Kidney (tissue), 13 donors: ENCODE measurements at regions not wholly inside any gene's neighbourhood (a gene's known extent, or its start where the extent isn't known, plus 50 kb on each side); places are given as distances from the start of the nearest gene placed in this dataset.

ENCODE experiments used
- DNase-seq, 5 donors: peaks; one replicate each; pipeline ENCODE4 v3.0.0-alpha.2; 2013 to 2020
- FAIRE-seq: peaks from 2 replicates; lab custom pipeline; 2012; peaks lifted over from hg19 to GRCh38; lab: Jason Lieb, UNC
- H3K27ac ChIP-seq, 2 donors: one replicate each; pipeline ENCODE4 v1.7.0; 2013; ENCODE audit warnings: low read depth in 2 of 2, low read length in 2 of 2, inconsistent platforms in 1 of 2
- H3K27me3 ChIP-seq: one replicate; pipeline ENCODE4 v1.7.1; 2013; ENCODE audit warnings: low read length, inconsistent platforms; ENCODE audit not compliant: control insufficient read depth, insufficient read depth
- H3K36me3 ChIP-seq, 3 donors: one replicate each; pipeline versions ENCODE4 v1.7.0 to v1.7.1; 2013; ENCODE audit warnings: low read length in 3 of 3, control low read depth in 1 of 3, inconsistent platforms in 1 of 3; ENCODE audit not compliant: insufficient read depth in 3 of 3, control insufficient read depth in 2 of 3
- H3K4me1 ChIP-seq, 3 donors: one replicate each; pipeline versions ENCODE4 v1.7.0 to v1.7.1; 2013; ENCODE audit warnings: low read length in 3 of 3, inconsistent platforms in 1 of 3, low read depth in 1 of 3; ENCODE audit not compliant: control insufficient read depth in 2 of 3, insufficient read depth in 2 of 3
- H3K4me3 ChIP-seq, 3 donors: one replicate each; pipeline versions ENCODE4 v1.7.0 to v1.8.1; 2013; ENCODE audit warnings: low read length in 3 of 3, control low read depth in 1 of 3, inconsistent platforms in 1 of 3
- H3K9ac ChIP-seq, 3 donors: one replicate each; pipeline versions ENCODE4 v1.7.0 to v1.7.1; 2013; ENCODE audit warnings: low read length in 3 of 3, control low read depth in 1 of 3, inconsistent platforms in 1 of 3
- H3K9me3 ChIP-seq, 3 donors: one replicate each; pipeline versions ENCODE4 v1.7.0 to v1.7.1; 2013; ENCODE audit warnings: low read length in 3 of 3, control low read depth in 1 of 3, inconsistent platforms in 1 of 3; ENCODE audit not compliant: control insufficient read depth in 2 of 3, insufficient read depth in 1 of 3
- intact Hi-C: fragments of 100-400 bp; cut with DNase I; formaldehyde crosslinking; loops from one replicate; pipeline ENCODE4 v1.11.1; 2022
- TF ChIP-seq, protein P1 (sequence below): IDR thresholded peaks from 3 replicates; pipeline ENCODE4 v1.5.1; 2012; ENCODE audit warnings: mild to moderate bottlenecking, moderate library complexity, borderline replicate concordance; ENCODE audit not compliant: insufficient read depth; ENCODE audit errors: extremely low read depth
- donor health status: control.
- donor health status: control.
- donor health status: control.
- donor health status: control.
- donor health status: control.
- donor health status: DM: yes; HTN: yes; CAD: no.
- donor health status: Normal renal cell carcinoma (clear cell type).

DNA sequence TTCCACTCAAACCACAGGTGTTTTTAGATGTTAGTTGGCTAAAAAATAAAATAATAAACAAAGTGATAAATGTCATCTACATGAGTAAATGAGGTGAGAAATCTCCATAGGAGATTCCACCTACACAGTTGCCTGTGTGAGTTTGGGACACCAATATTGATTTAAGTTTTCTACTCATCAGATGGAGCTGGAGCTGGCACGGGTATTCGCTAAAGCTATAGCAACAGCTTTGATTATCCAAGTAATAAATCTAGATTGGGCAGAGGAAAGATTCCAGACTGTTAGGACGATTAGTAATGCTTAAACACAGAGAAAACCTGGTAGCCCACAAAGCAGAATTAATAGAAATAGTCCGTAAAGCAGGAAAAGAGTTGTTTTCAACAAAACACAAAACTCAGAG, 313.9 kb downstream of the PABPC4L start:
- H3K4me3 ChIP-seq, result no peak overlapping the region
- no peak overlapping the region for H3K27ac ChIP-seq
- H3K9me3 ChIP-seq, result no peaks in the 10 kb centered on the region
- TF ChIP-seq, protein P1, sequence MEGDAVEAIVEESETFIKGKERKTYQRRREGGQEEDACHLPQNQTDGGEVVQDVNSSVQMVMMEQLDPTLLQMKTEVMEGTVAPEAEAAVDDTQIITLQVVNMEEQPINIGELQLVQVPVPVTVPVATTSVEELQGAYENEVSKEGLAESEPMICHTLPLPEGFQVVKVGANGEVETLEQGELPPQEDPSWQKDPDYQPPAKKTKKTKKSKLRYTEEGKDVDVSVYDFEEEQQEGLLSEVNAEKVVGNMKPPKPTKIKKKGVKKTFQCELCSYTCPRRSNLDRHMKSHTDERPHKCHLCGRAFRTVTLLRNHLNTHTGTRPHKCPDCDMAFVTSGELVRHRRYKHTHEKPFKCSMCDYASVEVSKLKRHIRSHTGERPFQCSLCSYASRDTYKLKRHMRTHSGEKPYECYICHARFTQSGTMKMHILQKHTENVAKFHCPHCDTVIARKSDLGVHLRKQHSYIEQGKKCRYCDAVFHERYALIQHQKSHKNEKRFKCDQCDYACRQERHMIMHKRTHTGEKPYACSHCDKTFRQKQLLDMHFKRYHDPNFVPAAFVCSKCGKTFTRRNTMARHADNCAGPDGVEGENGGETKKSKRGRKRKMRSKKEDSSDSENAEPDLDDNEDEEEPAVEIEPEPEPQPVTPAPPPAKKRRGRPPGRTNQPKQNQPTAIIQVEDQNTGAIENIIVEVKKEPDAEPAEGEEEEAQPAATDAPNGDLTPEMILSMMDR, result no peak
- H3K36me3 ChIP-seq, result no peaks in the 10 kb centered on the region
- no peaks in the 10 kb centered on the region for H3K4me1 ChIP-seq
- no peaks in the 10 kb centered on the region for H3K27me3 ChIP-seq
- no peak overlapping the region for H3K9ac ChIP-seq
- DNase-seq (no peak), FAIRE-seq (no peak)
- intact Hi-C loops, result no loop called here

DNA sequence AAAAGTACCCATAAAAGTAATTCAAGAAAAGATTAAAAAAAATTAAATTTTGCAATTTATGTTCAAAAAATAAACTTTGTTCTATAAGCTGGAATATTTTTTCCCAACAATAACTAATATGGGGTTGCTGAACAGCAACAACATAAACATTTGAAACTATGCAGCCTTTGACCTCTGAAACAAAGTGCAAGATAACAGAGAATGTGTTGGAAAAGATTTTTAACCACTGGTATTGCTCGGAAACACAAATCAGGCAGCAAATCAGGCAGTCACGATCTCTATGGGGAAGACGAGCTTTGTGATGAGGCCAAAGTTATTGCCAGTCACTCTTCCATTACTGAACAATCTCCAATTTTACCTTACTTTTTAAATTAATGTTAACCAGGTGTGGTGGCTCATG, 332.1 kb downstream of the PABPC4L start:
- H3K27me3 ChIP-seq, result no peaks in the 10 kb centered on the region
- DNase-seq (no peak), FAIRE-seq (no peak)
- no peaks in the 10 kb centered on the region for H3K4me1 ChIP-seq
- no peaks in the 10 kb centered on the region for H3K36me3 ChIP-seq
- H3K9ac ChIP-seq, result no peak overlapping the region
- intact Hi-C loops, result no loop called here
- TF ChIP-seq, protein P1, result no peak
- no peak overlapping the region for H3K4me3 ChIP-seq
- no peaks in the 10 kb centered on the region for H3K9me3 ChIP-seq
- H3K27ac ChIP-seq, result no peak overlapping the region

DNA sequence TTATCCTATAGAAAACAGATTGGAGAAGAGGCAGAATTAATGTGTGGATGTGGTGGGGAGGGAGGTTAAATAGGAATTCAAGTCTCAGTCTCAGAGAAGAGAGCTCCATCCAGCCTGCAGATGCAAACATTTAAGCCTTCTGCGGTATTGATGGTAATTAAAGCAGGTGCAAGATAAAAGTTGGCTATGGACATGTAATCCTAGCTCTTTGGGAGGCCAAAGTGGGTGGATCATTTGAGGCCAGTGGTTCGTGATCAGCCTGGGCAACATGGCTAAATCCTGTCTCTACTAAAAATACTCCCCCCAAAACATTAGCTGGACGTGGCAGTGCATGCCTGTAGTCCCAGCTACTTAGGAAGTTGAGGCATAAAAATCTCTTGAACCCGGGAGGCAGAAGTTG, 332.7 kb downstream of the PABPC4L start:
- no peak for DNase-seq
- Histone ChIP-seq H3K9ac (no peak overlapping the region), H3K4me3 (no peak overlapping the region), H3K4me1 (no peaks in the 10 kb centered on the region), H3K27me3 (no peaks in the 10 kb centered on the region), H3K27ac (no peak overlapping the region), H3K9me3 (no peaks in the 10 kb centered on the region), H3K36me3 (no peaks in the 10 kb centered on the region)
- intact Hi-C loops, result no loop called here
- TF ChIP-seq, protein P1, result no peak
- FAIRE-seq, result no peak

DNA sequence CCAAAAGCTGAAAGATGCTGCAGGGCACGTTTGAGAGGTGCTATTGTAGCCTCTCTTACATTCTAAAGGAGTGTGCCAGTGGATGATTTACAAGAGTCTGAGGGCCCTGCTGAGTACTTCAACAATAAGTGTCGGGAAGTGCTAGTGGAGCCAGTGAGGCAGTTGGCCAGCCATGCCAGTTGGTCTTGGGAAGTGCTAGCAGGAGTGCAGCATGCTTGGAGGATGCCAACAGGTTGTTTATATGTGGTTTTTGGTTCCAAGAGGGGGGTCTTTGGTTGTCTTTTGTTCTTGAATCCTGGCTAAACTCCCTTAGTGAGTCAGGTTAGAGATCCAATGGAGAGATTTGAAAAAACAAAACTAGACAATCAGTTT, 335.3 kb downstream of the PABPC4L start:
- no peaks in the 10 kb centered on the region for H3K27me3 ChIP-seq
- no peaks in the 10 kb centered on the region for H3K36me3 ChIP-seq
- DNase-seq, result no peak
- TF ChIP-seq, protein P1, result no peak
- FAIRE-seq, result no peak
- no peak overlapping the region for H3K27ac ChIP-seq
- H3K4me3 ChIP-seq, result no peak overlapping the region
- H3K4me1 ChIP-seq, result no peaks in the 10 kb centered on the region
- intact Hi-C loops, result no loop called here
- H3K9ac ChIP-seq, result no peak overlapping the region
- H3K9me3 ChIP-seq, result no peaks in the 10 kb centered on the region
